Prostate gland (tissue), 2 donors: ENCODE measurements at regions not wholly inside any gene's neighbourhood (a gene's known extent, or its start where the extent isn't known, plus 50 kb on each side); places are given as distances from the start of the nearest gene placed in this dataset.

Experiments
- DNase-seq: peaks from one replicate; pipeline ENCODE4 v3.0.0-alpha.2; 2019; ENCODE audit warnings: low spot score
- H3K27ac ChIP-seq, 2 donors: fragments of 200-600 bp; sonication (generic); 2 replicates each; pipeline ENCODE4 v1.5.1; 2017 to 2019
- H3K27me3 ChIP-seq: fragments of 200-600 bp; sonication (generic); replicated peaks from 2 replicates; pipeline ENCODE4 v1.5.1; 2019; ENCODE audit not compliant: insufficient read depth
- H3K36me3 ChIP-seq, 2 donors: fragments of 200-600 bp; sonication (generic); 1 replicate in 1 of 2; 2 replicates in 1 of 2; pipeline versions ENCODE4 v1.5.1 to v1.8.1; 2017 to 2019
- H3K4me1 ChIP-seq: fragments of 200-600 bp; sonication (generic); replicated peaks from 2 replicates; pipeline ENCODE4 v1.5.1; 2019
- H3K4me3 ChIP-seq, 2 donors: fragments of 200-600 bp; sonication (generic); 2 replicates each; pipeline ENCODE4 v1.5.1; 2017 to 2019
- H3K9me3 ChIP-seq: fragments of 200-600 bp; sonication (generic); 2 replicates; pipeline ENCODE4 v1.5.1; 2017
- CTCF ChIP-seq, 4 experiments: fragments of 200-600 bp in 2 of 4; fragments of 450-650 bp in 2 of 4; sonication (generic) in 2 of 4; IDR thresholded peaks; 1 replicate in 3 of 4; 2 replicates in 1 of 4; pipeline ENCODE4 v1.5.1; 2016 to 2019; ENCODE audit warnings: antibody characterized with exemption in 4 of 4, mild to moderate bottlenecking in 2 of 4, moderate library complexity in 2 of 4
- POLR2A ChIP-seq: fragments of 450-650 bp; IDR thresholded peaks from one replicate; pipeline ENCODE4 v1.6.1; 2016; ENCODE audit warnings: antibody characterized with exemption, mild to moderate bottlenecking
- POLR2AphosphoS5 ChIP-seq: sonication (generic); formaldehyde crosslinking; IDR thresholded peaks from one replicate; pipeline ENCODE4 v1.6.1; 2017; ENCODE audit warnings: antibody characterized with exemption
- WGBS: methylation state at CpG from one replicate; pipeline ENCODE4 v1.1.5; 2018; 5-methylcytosine and 5-hydroxymethylcytosine counted together
- intact Hi-C: fragments of 100-400 bp; cut with DNase I; formaldehyde crosslinking; loops from one replicate; pipeline ENCODE4 v1.14.2; 2022

DNA sequence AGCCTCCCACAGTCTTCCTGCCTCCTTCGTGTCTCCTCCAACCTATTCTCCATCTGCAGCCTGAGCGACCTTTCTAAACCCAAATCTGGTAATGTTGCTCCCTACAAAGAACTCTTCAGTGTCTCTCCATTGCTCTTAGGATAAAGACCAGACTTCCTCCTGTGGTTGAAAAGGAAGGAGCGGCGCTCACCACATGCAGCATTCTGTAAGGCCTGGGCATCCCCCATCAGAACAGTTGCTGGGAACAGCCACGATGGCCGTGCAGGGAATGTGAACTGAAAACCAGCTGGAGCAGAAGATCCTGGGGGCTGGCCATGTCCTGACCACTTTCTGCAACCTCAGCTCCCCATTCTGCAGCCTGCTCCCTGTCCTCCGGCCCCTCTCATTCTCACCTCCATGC is 237.8 kb upstream of the ZMIZ1 start:
- Histone ChIP-seq H3K36me3 (no peaks in the 10 kb centered on the region), H3K9me3 (no peaks in the 10 kb centered on the region), H3K4me1 (no peaks in the 10 kb centered on the region), H3K27me3 (no peaks in the 10 kb centered on the region), H3K27ac (no peak overlapping the region), H3K4me3 (no peak overlapping the region)
- no peak for DNase-seq
- intact Hi-C loops = no loop called here
- 92% methylated on average over 7 of the region's 7 CpGs for WGBS
- TF ChIP-seq CTCF (IDR thresholded peaks at IDR 0.05) = no peak
- no peak for TF ChIP-seq POLR2A
- TF ChIP-seq POLR2AphosphoS5 = no peak

- Histone ChIP-seq H3K27me3 (no peaks in the 10 kb centered on the region), H3K4me3 (no peak overlapping the region), H3K27ac (no peak overlapping the region), H3K36me3 (no peaks in the 10 kb centered on the region), H3K4me1 (no peaks in the 10 kb centered on the region), H3K9me3 (no peaks in the 10 kb centered on the region)
- intact Hi-C loops = no loop called here
- WGBS = 87% methylated on average over 8 of the region's 8 CpGs
- TF ChIP-seq POLR2AphosphoS5 (no peak), CTCF (IDR thresholded peaks at IDR 0.05) (no peak), POLR2A (no peak)
- no peak for DNase-seq
Measured at GRCh38 chr10:78831461-78831860, 237.3 kb upstream of the ZMIZ1 start.

GRCh38 chr10:78832281-78832680 is 236.5 kb upstream of the ZMIZ1 start:
- DNase-seq = no peak
- no peaks in the 10 kb centered on the region for H3K36me3 ChIP-seq
- no peak overlapping the region for H3K27ac ChIP-seq
- H3K4me3 ChIP-seq = no peak overlapping the region
- no peaks in the 10 kb centered on the region for H3K27me3 ChIP-seq
- intact Hi-C loops = no loop called here
- no peaks in the 10 kb centered on the region for H3K9me3 ChIP-seq
- no peak for TF ChIP-seq POLR2A
- no peak for TF ChIP-seq CTCF (IDR thresholded peaks at IDR 0.05)
- TF ChIP-seq POLR2AphosphoS5 = no peak
- no peaks in the 10 kb centered on the region for H3K4me1 ChIP-seq
- 88% methylated on average over 2 of the region's 2 CpGs for WGBS

DNA sequence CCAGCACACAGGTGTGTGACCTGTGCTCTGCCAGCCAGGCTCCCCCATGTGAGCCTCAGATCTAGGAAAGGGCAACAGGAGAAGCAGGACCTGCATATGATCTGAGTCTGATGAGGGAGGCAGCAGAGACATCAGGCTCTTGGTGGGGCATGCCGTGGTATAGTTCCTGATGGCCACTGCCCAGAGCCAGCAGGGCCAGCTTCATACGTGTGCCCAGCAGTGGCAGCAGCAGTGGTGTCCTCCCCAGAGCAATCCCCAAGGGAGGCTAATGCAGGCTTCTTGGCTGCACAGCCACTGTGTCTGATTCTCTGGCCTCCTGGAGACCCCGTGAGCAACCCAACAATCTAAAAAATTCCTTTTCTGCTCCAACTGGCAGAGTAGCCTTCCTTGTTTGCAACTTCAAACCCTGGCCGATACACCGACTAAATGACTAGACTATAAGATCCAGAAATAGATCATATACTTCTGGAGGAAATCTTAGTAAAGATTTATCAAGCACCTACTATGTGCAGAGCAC is 230.6 kb upstream of the ZMIZ1 start:
- TF ChIP-seq POLR2A (no peak), POLR2AphosphoS5 (no peak), CTCF (IDR thresholded peaks at IDR 0.05) (no peak)
- DNase-seq = no peak
- Histone ChIP-seq H3K27ac (no peak overlapping the region), H3K4me1 (no peaks in the 10 kb centered on the region), H3K27me3 (no peaks in the 10 kb centered on the region), H3K4me3 (no peak overlapping the region), H3K36me3 (no peaks in the 10 kb centered on the region), H3K9me3 (no peaks in the 10 kb centered on the region)
- intact Hi-C loops = no loop called here
- 36% methylated on average over 4 of the region's 5 CpGs for WGBS

DNA sequence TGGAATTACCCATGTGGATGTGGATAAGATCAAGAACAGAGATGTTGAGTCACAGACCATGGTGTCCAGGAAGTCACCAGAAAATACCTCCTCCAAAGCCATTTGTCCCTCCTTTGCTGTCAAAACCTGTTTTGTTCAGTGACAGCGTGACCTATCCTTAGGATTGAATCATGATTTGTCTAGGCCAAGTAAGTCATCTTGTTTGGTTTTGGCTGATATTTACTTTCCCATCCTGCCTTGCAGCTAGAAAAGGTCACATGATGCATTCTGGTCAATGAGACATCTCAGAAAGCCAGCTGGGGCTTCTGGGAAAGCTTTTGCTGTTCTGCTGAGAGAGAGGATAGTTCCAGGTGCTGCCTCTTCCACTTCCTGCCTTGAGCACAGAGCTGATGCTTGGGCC is 225.3 kb upstream of the ZMIZ1 start:
- Histone ChIP-seq H3K27ac (no peak overlapping the region), H3K9me3 (no peaks in the 10 kb centered on the region), H3K4me3 (no peak overlapping the region), H3K4me1 (no peaks in the 10 kb centered on the region), H3K27me3 (no peaks in the 10 kb centered on the region), H3K36me3 (no peaks in the 10 kb centered on the region)
- 95% methylated on average over 1 of the region's 1 CpG for WGBS
- intact Hi-C loops = no loop called here
- no peak for TF ChIP-seq CTCF (IDR thresholded peaks at IDR 0.05)
- no peak for TF ChIP-seq POLR2AphosphoS5
- TF ChIP-seq POLR2A = no peak
- DNase-seq = no peak
